NCI-H2029 treated with DMSO at 0.1 percent for 48 hours (cell line): ENCODE measurements at regions not wholly inside any gene's neighbourhood (a gene's known extent, or its start where the extent isn't known, plus 50 kb on each side); places are given as distances from the start of the nearest gene placed in this dataset.

ENCODE experiments used
- DNase-seq: peaks from one replicate; lab custom pipeline; 2025; lab: John Stamatoyannopoulos, UW

DNA sequence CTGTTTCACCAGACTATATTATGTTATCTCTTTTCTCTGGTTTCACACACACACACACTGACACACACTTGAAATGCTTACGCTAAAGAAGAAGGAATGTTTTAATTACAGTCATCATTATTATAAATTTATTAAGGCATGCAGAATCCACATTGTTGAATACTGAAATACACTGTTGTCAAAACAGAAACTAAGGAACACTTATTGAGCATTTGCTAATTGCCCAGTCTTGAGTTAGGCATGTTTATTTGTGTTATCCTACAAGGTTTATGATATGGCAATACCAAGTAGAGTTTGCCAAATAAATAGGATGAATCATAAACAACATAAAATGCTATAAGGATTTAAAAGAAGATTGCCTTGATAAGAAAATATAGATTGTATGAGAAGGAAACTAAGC lies 917.0 kb upstream of the PIK3C3 start:
- no peak for DNase-seq

DNA sequence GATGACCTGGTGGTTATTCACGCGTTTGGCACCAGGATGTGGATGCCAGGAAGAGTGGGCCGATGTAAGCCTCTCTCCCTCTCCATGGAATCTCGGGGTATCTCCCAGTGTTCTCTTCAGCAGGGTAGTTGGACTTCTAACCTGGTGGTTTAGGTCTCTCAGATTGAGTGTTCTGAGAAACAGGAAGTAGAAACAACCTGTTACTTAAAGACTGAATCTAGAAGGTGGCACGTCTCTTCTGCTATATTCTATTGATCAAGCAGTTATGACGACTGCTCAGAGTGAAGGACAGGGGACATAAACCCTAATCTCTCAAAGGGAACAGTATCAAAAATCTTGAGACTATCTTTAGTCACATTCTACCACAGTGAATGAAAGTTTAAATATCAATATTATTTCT lies 918.7 kb upstream of the PIK3C3 start:
- DNase-seq: no peak

DNA sequence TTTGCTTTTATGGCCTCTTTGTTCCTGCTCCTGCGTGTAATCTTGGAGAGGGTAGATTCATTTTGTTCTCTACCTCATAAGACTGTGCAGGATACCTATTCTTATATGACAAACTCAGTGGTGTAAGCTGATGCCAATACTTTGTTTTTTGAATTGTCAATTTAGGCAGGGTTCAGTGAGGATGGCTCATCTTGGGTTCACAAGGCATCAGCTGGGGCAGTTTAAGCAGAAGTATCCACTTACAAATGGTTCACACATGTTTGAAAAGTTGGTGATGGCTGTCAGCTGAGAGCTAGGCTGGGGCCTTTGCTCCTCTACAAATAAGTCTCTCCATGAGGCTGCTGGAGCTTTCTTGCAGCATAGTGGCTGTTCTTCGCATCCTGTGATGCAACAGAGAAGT lies 920.6 kb upstream of the PIK3C3 start:
- DNase-seq: no peak

DNA sequence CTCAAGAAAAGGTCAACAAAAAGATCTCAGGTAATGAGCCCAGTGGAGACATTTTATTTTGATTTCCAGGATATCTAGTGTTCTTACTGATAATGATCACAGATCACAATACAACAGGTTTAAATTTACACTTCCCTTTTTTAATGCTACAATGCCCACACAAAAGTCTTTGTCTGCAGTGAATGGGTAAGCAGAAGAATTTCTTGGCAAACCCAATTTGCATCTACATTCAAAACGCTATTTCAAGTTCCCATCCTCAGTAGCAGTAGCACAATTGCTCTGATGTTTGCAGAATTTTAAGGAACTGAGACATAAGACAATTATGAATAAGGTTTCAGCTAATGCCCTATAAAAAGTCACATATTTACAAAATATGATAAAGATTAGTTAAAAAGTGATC lies 929.4 kb upstream of the PIK3C3 start:
- DNase-seq: no peak

DNA sequence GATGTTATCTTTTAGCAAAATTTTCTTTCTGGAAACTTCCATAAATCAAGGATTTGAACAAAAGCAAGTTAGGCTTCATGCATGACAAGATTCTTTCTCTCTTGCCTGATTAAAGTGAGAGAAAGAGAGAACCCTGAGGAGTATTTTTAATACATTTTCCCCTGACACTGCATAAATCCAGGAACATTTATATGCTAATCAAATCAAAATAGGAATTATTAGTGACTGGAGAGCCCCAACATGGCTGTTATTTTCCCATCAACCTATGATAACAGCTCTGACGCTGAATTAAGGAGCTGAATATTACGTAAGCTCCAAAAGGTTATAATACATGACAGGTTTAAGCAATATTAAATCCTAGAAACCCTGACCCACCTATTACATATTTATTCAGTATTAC lies 930.2 kb upstream of the PIK3C3 start:
- DNase-seq: no peak

DNA sequence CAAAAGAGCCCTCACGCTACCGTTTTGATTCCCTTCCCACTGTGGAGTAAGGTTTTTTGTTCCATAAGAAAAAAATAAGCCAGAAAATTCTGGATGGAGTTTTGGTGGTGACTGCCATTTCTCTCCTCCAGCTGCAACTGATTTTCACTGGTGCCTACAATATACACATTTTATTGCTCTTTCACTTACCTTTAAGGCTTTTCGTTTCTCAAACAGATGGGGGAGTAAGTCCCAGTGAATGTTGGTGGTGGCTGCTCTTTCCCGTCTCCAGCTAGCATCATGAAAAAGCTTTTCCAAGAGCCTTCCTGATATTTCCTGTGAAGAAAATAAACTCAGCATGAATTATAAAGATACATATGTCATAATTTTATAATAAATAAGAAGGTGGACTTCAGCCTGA lies 932.5 kb upstream of the PIK3C3 start:
- no peak for DNase-seq

DNA sequence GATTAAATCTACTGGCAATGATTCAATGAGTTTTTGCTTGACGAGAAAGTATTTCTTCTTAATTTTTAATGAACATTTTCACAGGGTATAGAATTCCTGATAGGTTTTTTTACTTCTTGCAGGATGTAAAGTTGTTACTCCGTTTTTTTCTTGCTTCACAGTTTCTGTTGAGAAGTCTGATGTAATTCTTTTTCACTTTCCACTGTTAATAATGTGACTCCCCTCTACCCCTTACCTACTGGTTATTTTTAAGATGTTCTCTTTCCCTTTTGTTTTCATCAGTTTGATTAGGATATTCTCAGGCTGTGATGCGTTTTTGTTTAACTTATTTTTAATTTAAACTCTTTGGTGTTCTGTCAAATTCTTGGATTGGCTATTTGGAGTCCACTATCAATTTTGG lies 933.9 kb upstream of the PIK3C3 start:
- DNase-seq: no peak

DNA sequence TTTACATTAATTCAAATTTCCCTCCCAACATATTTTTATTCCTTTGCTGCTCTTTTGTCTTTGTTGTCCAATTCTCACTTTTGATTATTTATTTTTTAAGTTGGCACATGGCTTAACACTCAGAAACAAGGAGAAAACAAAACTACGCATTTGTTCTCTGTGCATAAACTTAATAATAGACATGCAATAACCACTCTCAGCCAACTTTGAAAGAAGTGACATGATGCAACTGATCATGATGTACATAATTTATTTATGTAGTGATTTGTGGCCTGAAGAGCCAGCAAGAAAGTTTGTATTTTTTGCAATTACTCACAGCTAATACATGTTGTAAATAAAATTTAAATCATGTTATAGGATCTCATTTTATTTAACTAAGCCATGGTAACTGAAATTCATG lies 942.8 kb upstream of the PIK3C3 start:
- no peak for DNase-seq

DNA sequence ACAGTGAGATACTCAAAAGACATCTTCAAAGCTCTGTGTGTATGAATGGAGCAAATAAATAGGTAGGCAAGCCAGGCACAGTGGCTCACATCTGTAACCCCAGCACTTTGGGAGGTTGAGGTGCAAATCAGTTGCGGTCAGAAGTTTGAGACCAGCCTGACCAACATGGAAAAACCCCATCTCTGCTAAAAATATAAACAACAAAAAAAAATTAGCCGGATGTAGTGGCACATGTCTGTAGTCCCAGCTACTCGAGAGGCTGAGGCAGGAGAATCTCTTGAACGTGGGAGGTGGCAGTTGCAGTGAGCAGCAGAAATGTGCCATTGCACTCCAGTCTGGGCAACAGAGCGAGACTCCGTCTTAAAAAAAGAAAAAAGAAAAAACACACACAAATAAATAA lies 945.1 kb upstream of the PIK3C3 start:
- DNase-seq: no peak

DNA sequence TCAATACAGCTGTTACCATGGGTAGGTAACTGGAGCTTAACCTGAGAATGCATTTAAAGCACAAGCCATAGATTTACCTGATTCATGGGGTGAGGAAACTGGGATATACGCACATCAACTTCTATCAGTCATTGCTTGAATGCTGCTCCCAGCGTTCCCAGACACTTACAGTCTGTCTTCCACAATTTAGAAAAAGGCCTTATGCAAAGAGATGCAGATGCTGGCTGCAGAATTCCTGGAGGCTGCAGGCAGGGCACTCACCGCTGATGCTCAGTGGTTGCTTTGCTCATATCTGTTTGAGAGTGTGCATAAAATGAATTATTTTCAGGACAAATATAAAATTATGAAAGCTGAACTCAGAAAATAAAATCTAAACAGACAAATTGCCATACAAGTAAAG lies 950.7 kb upstream of the PIK3C3 start:
- DNase-seq: no peak

DNA sequence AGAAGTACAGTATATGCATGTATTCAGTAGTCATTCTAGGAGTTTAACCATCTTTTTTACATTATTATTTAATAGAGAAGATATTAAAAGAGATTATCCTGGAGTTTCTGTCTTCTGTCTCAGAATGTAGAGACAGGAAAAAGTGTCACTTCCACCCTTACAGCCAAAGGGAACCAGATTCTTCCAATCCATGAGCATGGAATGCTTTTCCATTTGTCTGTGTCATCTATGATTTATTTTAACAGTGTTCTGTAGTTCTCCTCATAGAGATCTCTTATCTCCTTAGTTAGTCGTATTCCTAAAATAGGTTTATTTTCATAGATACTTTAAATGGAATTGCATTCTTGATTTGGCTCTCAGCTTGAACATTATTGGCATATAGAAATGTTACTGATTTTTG lies 959.5 kb upstream of the PIK3C3 start:
- no peak for DNase-seq

DNA sequence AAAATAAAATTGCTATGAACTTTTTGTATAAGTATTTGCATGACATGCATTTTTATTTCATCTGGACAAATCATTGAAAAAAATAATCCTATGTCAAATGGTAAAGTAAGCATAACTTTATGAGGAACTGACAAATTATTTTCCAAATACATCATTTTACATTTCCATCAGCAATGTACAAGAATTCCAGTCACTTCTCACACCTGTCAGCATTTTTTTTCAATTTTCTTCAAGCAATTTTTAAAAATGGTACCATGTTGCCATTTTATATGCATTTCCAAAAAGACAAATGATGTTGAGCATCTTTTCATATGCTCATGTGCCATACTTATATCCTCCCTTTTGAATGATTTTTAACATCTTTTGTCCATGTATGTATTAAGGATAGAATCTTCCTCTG lies 961.7 kb upstream of the PIK3C3 start:
- no peak for DNase-seq

DNA sequence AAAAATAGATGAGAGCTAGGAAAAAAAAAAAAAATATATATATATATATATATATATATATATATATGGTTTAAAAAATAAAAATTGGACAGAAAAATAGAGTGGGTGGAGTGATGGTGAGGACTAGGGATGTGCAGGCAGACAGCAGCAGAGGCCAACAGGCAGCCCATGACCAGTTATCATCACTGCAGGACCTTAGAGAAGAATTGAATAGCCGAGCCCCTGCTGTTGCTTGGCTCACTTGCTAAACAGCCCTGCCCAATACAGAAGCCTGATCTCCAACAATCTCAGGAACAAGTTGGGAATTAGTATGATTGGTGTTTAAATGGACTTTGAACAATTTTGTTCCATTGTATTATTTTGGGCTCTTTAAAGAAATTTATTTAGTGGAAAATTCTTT lies 967.5 kb upstream of the PIK3C3 start:
- DNase-seq: no peak

DNA sequence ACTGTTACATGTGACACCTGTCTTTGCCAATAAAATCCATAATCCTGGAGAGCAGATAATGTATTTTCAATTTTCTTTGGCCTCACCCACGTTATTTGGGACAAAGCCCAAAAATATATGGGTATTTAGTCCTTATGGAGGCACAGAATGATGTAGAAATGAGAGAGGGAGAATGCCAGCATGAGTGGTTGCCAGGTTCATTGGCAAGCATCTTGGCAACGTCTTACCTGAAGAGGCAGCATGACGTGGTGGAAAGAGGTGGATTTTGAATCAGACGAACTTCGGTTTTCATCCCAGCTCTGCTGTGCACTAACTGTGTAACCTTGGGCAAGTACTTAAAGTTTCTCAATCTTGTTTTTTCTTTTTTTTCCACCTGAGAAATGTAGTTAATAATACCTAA lies 969.6 kb upstream of the PIK3C3 start:
- no peak for DNase-seq

DNA sequence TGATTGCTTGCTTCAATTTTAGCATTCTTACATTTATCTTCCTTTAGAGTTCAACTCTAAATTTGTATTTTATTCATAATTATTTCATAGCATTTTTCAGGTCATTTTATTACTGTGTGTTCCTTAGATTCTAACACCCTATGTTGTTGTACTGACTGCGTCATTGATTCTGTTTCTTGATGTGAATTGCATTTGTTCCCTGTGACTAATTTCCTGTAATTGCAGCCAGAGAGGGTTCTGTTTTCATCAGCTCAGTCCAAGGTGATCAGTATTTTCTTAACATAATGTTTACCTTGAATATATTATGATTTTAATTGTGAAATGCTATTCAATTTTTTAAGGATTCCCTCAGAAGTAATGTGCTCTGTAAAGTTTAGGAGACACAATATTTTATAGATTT lies 970.2 kb upstream of the PIK3C3 start:
- no peak for DNase-seq

DNA sequence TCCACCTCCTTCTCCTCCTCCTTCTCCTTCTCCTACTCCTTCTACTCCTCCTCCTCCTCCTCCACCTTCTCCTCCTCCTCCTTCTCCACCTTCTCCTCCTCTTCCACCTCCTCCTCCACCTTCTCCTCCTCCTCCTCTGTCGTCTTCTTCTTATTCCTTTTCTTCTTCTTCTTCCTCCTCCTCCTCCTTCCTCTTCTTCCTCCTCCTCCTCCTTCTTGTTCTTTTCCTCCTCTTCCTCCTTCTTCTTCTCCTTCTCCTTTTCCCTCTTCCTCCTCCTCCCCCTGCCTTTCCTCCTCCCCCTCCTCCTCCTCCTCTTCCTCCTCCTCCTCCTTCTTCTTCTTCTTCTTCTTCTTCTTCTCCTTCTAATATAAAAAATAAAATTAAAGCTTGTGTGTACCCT lies 971.2 kb upstream of the PIK3C3 start:
- DNase-seq: no peak

DNA sequence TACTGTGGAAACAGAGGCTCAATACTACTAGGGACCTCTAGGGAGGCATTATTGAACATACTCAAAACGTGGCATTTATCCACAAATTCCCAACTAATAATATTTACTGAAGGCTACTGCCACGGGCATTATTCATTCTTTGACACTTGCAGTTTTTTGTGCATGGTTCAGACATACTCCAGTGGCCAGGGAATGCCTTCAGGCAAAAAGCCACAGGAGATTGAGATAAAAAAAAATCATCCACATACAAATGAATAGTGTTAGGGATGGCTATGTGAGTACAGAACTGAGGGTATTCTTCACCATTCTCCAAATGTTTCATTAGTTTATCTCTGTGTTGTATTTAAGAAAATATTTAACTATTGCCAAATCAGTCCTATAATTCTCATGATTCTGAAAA lies 974.9 kb upstream of the PIK3C3 start:
- no peak for DNase-seq

DNA sequence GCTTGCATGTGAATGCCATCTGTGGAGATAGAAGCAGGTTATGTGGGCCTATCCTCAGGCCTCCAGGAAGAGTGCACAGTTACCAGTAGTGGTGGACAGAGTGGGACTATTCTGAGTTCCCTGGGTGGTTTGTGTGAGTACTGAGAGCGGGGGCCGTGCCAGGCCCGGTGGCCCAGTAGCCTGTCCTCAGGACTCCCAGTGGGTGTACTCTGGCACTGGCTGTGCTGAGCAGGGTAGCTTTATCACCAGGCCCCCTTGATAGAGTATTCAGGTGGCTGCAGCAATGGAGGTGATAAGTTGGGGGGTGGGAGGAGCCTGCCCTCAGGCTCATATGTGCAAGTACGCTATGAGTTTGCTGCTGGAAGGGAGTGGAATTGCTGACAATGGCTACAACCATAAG lies 979.0 kb upstream of the PIK3C3 start:
- no peak for DNase-seq

DNA sequence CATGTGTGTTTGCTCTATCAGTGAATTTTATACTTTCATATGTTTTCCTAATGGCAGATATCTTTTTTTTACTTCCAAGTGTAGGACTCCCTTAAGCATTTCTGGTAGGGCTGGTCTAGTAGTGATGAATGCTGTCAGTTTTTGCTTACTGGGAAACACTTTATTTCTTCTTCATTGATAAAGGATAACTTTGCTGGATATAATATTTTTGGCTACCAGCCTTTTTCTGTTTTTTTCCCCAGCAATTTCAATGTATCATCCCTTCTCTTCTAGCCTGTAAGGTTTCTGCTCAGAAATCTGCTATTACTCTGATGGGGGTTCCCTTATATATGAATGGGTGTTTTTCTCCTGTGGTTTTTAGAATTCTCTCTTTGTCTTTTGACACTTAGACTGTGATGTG lies 980.6 kb upstream of the PIK3C3 start:
- no peak for DNase-seq

DNA sequence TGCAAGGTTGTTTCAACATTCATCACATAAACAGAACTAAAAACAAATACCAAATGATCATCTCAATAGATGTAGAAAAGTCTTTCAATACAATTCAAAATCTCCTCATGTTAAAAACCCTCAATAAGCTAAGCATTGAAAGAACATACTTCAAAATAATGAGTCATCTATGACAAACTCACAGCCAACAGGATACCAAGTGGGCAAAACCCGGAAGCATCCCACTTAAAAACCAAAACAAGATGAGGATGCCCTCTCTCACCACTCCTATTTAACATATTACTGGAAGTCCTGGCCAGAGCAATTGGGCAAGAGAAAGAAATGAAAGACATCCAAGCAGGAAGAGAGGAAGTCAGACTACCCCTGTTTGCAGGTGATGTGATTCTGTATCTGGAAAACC lies 992.2 kb upstream of the PIK3C3 start:
- no peak for DNase-seq

DNA sequence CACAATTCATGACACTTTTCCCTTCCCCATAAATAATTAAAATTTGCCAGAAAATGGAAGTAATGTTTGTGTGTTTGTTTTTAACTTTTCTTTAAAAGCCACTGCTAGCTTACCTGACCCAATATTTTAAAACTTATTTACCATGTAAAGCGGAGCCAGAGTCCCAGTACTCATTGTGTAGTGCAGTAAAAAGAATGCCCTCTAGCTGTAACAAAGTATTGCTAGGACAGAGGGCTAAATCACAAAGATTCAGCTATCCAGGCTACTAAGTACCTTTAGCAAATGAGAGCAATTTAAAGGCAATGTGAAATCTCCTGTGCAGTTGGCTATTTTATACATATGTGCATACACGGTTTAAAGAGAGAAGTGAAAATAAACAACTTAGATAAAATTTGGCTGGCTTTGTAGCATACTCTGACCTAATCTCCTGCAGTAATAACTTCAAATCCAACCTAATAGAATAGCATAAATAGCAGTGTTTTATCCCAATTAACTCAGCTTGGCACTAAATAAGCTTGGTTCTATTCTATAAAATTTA lies 997.4 kb upstream of the PIK3C3 start:
- DNase-seq: no peak

DNA sequence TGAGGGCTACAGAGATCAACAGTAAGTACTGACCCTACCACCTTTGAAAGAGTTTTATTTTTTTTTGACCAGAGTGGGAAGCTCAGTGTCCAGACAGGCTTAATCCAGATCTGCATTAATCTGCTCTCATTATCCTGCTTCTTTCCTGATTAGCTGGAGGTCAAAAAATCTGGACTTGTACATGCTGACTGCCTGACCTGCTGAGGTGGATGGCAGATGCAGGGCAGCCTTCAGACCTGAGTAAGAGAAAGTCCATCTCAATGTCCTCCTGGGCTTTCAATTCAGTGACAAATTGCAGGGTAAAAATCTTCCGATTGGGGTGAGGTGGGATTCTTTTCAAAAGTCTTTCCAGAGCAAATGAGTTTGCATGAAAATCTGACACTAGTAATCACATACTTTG lies 998.8 kb upstream of the PIK3C3 start:
- no peak for DNase-seq

DNA sequence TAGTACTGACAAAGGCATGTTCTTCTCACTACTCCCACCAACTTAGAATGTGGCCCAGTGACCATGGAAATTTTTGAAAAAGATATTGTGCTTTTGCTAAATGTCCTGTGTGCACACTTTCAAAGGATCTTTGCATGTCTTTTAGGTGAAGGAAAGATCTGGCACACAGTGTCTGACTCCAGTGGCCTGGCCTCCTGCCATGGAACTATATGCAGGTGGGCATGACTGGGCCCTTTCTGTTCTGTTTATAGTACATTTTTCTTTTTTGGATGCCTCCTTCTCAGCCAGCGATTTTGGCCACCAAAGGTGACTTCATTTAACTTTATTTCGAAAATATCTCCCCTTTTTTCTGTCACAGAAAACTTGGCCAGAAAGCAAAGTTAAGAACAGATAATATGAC lies 999.7 kb upstream of the PIK3C3 start:
- no peak for DNase-seq

DNA sequence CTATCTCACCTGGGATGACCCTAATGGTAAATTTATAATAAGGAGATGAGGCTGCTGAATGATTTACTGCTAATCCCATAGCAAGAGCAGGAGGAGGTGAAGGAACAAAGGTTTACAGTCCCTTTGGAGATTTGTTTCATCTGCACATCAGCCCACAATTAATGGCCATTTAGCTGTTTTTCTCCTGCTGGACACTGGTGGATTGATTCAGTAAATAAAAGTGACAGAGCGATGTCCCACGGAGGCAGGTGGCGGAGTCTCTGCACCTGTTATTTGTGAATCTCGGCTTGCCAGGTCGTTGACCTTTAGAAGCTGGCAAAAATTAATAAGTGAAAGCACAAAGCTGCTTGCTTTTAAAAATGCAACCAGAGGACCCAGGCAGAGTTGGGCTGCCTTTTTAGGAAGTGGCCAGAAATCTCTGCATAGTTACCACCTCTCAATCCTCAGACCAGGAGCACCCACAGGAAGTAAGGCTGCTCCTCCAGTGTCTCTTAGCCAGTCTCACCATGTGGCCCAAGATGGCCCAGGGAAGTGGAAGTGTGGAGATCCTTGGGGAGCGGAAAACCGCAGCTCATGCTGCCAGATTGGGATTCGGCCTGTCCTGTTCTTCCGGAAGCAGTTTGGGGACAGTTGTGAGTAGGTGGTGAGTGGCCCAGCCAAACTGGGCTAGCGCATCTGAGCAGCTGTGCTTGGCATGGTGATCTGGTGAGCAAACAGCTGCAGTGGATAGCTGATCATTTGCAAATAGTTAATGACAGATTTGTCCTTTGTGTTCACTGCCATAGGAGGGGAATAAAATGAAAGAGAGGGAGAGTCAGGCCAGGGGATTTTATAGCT lies 1005.7 kb upstream of the PIK3C3 start:
- DNase-seq: peak; percentile 36
